HG02884 (cell line): ENCODE measurements at regions not wholly inside any gene's neighbourhood (a gene's known extent, or its start where the extent isn't known, plus 50 kb on each side); places are given as distances from the start of the nearest gene placed in this dataset.

Experiments
- ATAC-seq: cut with Tn5 transposase; IDR thresholded peaks from one replicate; pipeline ENCODE4 v1.9.1; 2021; ENCODE audit warnings: mild to moderate bottlenecking, moderate library complexity; ENCODE audit not compliant: unreplicated experiment

- ATAC-seq: no peak
These were observed 473.0 kb downstream of the SPRY1 start for GRCh38 chr4:123869286-123870215.

DNA sequence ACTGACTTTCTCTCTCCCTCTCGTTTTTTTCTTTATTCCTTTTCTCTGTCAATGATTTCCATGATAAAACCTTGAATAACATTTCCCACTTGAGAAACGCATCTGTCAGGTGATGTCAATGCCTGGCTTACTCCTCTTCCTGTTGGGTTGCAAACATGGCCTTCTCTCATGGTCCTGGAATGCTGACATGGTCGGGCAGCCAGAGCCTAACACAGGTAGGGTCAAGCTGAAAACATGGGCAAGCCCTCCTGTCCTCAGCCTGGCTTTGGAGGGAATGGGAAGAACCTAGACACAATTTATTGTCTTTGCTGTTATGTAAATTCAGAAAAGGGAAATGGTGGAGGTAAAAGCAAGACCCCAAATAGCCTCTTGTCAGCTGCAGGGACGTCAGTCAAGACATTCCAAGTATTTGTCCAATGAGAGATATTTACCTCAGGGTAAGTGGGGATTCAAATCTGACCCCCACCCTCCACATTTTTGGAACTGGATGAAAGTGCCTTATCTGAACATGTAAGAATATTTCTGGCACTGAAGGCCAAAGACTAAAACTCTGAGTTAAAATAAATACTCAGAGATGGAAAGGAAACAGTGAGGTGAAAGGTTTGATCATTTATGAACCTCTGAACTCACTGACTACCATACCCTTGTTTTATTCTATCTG, 473.8 kb downstream of the SPRY1 start:
- ATAC-seq: no peak

DNA sequence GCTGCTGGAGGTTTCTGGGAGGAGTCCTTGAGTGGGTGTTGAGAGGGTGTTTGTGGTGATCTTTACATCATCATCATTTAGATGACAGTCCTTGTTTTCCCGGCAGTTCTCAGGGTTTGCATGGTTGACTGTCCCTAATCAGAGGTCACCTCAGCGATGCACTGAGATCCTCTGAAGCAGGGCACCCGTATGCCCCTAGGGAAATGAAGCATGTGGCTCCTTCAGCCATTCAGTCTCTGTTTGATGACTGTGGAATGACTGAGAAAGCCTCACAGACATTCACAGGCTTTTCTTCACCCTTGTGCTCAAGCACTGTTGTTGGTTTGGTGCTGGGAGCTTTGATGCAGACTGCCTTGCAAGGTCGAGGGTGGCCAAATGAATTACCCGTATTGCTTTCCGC, 474.7 kb downstream of the SPRY1 start:
- ATAC-seq: no peak

DNA sequence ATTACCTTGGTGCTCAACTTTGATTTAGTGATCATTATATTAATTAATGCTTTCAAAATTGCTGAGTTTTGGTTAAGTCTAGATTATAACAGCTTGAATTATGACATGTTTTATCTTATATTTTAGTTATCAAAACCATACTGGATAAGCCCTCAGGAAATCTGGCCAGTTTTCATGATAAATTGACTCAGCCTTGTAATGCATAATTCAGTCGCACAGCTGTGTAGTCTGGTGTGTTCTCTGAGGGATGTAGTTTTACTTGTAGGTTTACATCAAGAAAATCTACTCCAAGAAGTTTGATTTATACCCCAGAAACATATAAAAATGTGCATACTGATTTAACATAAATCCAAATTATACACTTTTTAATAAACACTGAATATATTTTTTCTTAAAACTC, 477.5 kb downstream of the SPRY1 start:
- no peak for ATAC-seq

- no peak for ATAC-seq
These were observed 479.5 kb downstream of the SPRY1 start for GRCh38 chr4:123876143-123876542.

- no peak for ATAC-seq
These were observed 480.1 kb downstream of the SPRY1 start for GRCh38 chr4:123876671-123877101.

- ATAC-seq: no peak
These were observed 481.0 kb downstream of the SPRY1 start for GRCh38 chr4:123877551-123877950.

DNA sequence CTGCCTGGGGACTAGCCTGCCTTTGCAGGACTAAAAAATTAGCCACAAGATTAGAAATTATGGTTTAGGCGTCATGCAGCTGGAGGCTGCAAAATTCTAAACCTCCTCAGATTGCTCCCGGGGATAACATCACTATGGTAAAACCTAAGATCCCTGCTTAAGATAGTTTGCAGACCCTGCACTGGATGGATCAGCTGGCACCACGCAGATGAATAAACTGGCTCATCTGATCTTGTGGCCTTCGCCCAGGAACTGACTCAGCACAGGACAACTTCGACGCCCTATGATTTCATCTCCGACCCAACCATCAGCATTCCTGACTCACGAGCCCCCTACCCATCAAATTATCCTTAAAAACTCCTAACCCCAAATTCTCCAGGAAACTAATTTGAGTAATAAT, 482.4 kb downstream of the SPRY1 start:
- no peak for ATAC-seq

GRCh38 chr4:123880631-123881030, 484.0 kb downstream of the SPRY1 start:
- ATAC-seq: no peak

DNA sequence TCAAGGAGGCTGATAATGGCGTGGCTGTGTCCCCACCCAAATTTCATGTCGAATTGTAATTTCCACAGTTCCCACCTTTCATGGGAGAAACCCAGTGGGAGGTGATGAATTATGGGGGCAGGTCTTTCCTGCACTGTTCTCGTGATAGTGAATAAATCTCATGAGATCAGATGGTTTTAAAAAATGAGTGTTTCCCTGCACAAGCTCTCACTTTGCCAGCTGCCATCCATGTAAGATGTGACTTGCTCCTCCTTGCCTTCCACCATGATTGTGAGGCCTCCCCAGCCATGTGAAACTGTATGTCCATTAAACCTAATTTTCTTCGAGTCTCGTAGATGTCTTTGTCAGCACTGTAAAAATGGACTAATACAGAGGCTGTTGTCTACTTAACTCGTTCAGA, 488.3 kb downstream of the SPRY1 start:
- ATAC-seq: no peak

- no peak for ATAC-seq
These were observed 492.9 kb downstream of the SPRY1 start for GRCh38 chr4:123889507-123889906.

- no peak for ATAC-seq
These were observed 494.3 kb downstream of the SPRY1 start for GRCh38 chr4:123890889-123891288.

- no peak for ATAC-seq
These were observed 495.3 kb downstream of the SPRY1 start for GRCh38 chr4:123891881-123892280.

GRCh38 chr4:123892368-123892976, 495.9 kb downstream of the SPRY1 start:
- no peak for ATAC-seq

GRCh38 chr4:123893011-123893981, 496.7 kb downstream of the SPRY1 start:
- no peak for ATAC-seq

GRCh38 chr4:123896446-123897071, 500.0 kb downstream of the SPRY1 start:
- ATAC-seq: no peak

DNA sequence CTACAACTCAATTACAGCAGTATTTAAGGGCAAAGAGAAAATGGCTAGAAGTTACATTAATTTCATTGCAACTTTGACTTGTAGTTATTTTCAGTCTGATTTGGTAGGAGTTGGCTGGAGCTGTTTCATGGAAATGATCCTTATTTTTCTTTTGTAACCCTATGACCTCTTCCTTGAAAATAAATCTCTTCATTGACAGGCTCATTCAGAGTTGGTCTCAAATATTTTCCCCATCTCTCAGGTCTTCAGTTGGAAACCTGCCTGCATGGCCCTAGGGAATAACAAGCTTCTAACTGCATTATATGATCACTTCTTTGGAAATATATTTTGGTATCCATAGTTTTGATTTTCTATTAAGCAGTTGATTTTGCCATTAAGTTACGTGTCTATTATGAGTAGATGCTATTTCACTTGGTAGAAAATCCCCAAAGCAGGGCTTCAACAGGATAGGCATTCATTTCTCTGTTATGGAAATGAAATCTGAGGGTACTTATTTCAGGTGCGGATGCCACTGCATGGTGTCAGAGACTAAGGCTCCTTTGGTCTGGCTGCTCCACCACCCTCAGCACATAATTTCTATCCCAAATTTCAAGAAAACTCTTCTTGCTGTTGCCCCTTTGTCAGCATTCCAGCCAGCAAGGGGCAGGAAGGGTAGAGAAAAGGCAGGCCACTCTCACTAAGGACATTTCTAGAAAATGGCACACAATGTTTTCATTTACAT, 502.5 kb downstream of the SPRY1 start:
- no peak for ATAC-seq

- ATAC-seq: no peak
These were observed 508.3 kb downstream of the SPRY1 start for GRCh38 chr4:123904882-123905281.

DNA sequence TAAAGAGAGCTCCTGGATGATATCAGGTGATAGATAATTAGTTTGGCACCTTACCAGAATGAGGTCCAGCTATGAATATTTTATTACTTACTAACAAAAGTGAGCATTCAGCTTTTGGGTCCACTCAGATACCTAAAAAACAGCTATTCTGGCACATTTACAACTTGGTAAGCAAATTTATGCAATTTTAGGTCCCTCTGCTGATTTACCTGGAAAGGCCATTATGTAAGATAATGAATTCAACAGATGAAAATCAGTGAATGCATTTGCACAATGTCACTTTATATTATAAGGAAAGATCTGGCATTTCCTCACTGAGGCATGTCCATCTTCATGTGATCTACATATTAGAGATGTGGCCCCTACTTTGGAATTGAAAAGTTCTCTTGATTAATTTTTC, 517.0 kb downstream of the SPRY1 start:
- ATAC-seq: no peak

DNA sequence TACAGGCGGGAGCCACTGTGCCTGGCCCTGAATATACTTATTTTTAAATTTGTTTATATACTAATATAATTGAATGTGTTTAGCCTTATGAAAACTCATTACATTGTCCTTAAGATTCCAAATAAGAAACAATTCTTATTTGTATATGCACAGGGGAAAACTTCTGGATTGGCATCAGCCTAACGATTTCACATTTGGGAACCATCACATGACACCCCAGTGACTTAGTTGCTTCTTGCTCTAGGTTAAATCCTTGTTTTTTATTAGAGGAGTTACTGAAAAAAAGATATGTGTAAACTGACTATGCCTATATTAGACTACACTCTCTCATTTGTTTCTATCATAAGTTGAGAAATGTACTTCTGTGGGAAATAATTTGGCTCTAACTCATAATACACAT, 520.2 kb downstream of the SPRY1 start:
- no peak for ATAC-seq
